ENCODE measurements at regions not wholly inside any gene's neighbourhood (a gene's known extent, or its start where the extent isn't known, plus 50 kb on each side); places are given as distances from the start of the nearest gene placed in this dataset.

GRCh38 chr4:132548463-132548862, 600.6 kb upstream of the PCDH10 start:
- no peak for TF ChIP-seq GATA3 (IDR thresholded peaks at IDR 0.05; ENCODE audit: low read depth, low read length)
- TF ChIP-seq GATA2 (IDR thresholded peaks at IDR 0.05; ENCODE audit: low read depth, low read length), result no peak

Measured in SH-SY5Y (cell line).